ENCODE measurements at regions not wholly inside any gene's neighbourhood (a gene's known extent, or its start where the extent isn't known, plus 50 kb on each side); places are given as distances from the start of the nearest gene placed in this dataset.

- no peak for DNase-seq
Measured at GRCh38 chr4:62199291-62199810, 999.2 kb downstream of the ADGRL3 start.

DNA sequence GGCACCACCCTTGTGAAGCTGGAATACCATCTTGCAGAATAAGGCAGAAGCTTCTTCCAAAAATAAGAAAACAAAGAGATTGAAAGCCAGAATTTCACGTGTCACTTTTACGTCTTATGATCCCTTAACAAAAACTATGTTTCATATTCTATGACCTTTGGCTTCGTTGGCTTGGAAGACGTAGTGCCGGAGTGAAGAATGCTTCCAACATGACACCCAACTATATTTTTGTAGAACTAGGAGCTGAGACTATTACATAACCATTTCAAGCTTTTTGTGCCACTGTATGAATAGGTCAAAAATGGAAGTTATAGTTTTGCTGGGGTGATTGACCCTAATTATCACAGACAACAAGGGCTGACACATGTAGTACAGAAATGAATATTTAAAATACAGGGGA lies 996.2 kb downstream of the ADGRL3 start:
- DNase-seq: no peak

GRCh38 chr4:62194342-62194741 lies 994.2 kb downstream of the ADGRL3 start:
- no peak for DNase-seq

GRCh38 chr4:62193761-62194160 lies 993.6 kb downstream of the ADGRL3 start:
- DNase-seq: no peak

- no peak for DNase-seq
Measured at GRCh38 chr4:62191451-62192240, 991.5 kb downstream of the ADGRL3 start.

GRCh38 chr4:62170235-62170634 lies 970.1 kb downstream of the ADGRL3 start:
- no peak for DNase-seq

- DNase-seq: no peak
Measured at GRCh38 chr4:62168681-62169080, 968.6 kb downstream of the ADGRL3 start.

DNA sequence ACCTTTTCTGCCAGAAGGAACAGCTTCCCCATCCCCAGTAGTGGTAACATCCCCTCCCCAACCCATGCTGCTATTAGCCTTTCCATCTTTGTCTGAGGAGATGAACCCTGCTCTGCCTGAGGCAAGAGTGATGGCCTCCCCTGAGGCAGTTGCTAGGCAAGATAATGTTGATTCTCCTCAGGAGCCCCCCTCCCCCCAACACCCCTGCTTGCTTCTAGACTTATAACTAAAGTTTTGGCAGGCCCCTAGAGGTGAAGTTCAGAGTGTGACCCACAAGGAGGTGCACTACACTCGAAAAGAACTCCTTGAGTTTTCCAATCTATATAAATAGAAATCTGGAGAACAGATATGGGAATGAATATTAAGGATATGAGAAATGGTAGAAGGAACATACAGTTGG lies 962.5 kb downstream of the ADGRL3 start:
- DNase-seq: no peak

GRCh38 chr4:62161446-62161845 lies 961.3 kb downstream of the ADGRL3 start:
- DNase-seq: no peak

DNA sequence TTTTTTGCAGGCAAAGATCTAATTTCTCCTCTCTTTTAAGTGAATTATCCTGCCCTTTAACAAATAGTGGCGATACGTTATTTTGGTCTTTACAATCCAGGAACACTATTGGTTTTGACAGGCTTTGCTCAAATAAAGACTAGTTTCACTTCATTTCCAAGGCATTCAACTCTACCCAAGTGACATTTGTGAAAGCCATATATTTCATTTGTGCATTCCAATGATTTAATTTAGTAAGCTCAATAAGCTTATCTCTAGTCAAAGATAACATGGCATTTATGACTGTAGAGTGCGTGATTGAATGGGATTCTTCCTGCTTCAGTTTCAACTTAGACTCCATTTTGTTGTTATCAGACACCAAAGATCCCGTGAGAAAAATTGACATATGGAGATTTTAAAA lies 959.8 kb downstream of the ADGRL3 start:
- no peak for DNase-seq

- no peak for DNase-seq
Measured at GRCh38 chr4:62159306-62159705, 959.2 kb downstream of the ADGRL3 start.

DNA sequence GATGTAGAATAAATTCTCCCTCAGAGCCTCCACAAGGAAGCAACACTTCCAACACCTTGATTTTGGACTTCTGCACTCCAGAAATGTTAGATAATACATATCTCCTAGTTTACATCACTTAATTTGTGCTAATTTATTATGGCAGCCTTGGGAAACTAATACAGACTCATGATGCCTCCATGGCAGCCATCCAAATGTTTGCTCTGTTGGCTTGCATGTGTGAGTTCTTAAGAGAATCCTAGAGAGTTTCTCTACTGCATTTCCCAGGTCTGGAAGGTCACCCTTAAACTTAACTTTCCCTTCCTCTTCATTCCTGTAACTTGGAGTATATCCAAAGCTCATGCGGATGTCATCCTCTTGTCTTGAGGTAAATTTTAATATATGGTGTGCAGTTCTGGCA lies 956.1 kb downstream of the ADGRL3 start:
- no peak for DNase-seq

DNA sequence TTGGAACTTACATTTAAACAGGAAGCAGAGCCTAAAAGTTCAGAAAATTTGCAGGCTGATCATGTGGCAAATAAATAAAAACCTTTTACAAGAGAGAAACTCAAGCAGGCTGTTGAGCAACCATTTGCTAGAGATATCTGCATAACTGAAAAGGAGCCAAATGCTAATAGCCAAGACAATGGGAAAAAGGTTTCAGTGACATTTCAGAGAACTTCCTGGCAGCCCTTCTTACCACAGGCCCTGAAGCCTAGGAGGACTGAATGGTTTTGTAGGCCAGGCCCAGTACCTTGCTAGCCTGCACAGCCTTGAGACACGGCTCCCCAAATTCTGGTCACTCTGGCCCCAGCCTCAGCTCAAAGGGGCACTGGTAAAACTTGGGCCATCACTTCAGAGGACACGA lies 945.1 kb downstream of the ADGRL3 start:
- no peak for DNase-seq

- DNase-seq: no peak
Measured at GRCh38 chr4:62144431-62144830, 944.3 kb downstream of the ADGRL3 start.

DNA sequence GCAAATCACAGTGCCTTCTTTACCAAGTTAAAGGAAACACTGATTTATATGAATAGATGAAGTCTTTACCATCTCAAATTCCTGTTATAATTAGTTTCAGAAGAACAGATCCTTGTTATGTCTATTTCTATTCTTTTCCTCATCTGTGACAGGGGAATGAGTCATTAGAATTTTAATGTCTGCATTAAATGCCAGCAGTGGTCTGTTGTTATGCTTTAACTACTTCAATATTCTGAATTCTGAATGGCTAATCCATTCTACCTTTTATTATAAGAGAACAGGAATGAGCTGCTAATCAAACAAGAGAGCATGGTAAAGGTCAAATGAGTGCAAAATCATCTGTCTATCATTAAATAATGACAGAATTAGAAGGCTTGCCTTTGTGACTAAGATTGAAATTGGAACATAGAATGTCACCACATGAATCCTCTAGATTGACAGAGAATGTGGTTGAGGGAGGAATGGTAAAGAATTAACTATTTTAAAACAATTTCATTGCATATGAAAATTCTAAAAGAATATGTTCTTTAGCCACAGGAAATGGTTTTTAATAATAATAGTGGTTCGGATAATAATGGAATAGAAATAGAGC lies 935.5 kb downstream of the ADGRL3 start:
- DNase-seq: no peak

DNA sequence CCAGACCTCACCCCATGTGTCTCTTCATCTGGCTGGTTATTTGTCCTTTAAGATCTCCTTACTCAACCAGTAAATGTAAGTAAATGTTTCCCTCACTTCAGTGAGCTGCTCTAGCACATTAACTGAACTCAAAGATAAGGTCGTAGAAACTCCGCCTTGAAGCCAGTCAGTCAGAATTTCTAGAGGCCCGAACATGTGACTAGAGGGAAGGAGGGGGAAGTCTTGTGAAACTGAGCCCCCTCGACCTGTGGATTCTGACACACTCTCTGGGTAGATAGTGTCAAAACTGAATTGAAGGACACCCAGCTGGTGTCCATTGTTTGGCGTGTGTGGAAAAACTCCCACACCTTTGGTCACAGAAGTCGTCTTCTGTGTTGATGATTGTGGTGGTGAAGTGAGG lies 933.9 kb downstream of the ADGRL3 start:
- DNase-seq: no peak

- DNase-seq: no peak
Measured at GRCh38 chr4:62133101-62133897, 933.2 kb downstream of the ADGRL3 start.

GRCh38 chr4:62131049-62131448 lies 930.9 kb downstream of the ADGRL3 start:
- DNase-seq: no peak

DNA sequence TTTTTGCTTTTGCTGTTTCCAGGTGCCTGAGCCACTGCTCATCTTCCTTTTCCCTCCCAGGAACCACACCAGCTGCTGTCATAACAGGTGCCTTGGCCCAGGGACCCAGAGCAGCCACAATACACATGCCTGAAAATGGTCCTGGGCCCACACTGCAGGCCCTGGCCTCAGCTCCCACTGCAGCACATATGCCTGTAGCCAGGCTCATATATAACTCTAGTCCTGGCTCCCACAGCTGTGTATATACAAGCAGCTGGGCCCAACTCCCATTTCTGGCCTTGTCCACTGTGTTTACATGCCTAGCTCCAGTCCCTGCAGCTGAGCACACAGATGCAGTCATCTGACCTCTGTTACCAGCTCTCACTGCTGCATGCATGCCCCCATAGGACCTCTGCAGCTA lies 930.5 kb downstream of the ADGRL3 start:
- DNase-seq: peak; percentile 96

GRCh38 chr4:62130230-62130629 lies 930.1 kb downstream of the ADGRL3 start:
- peak; percentile 84 for DNase-seq

Data from SHP77 treated with DMSO at 0.1 percent for 48 hours (cell line).